Thymus (tissue), 11 donors: ENCODE measurements at regions not wholly inside any gene's neighbourhood (a gene's known extent, or its start where the extent isn't known, plus 50 kb on each side); places are given as distances from the start of the nearest gene placed in this dataset.

Experiments
- DNase-seq, 9 donors: peaks; one replicate each; pipeline ENCODE4 v3.0.0-alpha.2; 2013; ENCODE audit warnings: low spot score in 9 of 9, low read depth in 6 of 9, missing footprints in 1 of 9
- H3K27ac ChIP-seq, 2 donors: one replicate each; pipeline ENCODE4 v1.5.1; 2013; ENCODE audit warnings: control low read depth in 1 of 2, low read depth in 1 of 2, low read length in 1 of 2, mild to moderate bottlenecking in 1 of 2, moderate library complexity in 1 of 2
- H3K27me3 ChIP-seq, 2 donors: one replicate each; pipeline ENCODE4 v1.5.1; 2013; ENCODE audit warnings: low read length in 1 of 2; ENCODE audit not compliant: control insufficient read depth in 2 of 2, insufficient read depth in 1 of 2
- H3K36me3 ChIP-seq, 2 donors: one replicate each; pipeline ENCODE4 v1.5.1; 2013; ENCODE audit warnings: low read length in 1 of 2, mild to moderate bottlenecking in 1 of 2, moderate library complexity in 1 of 2; ENCODE audit not compliant: control insufficient read depth in 2 of 2, insufficient read depth in 2 of 2
- H3K4me1 ChIP-seq, 2 donors: one replicate each; pipeline ENCODE4 v1.5.1; 2013; ENCODE audit warnings: low read length in 2 of 2; ENCODE audit not compliant: control insufficient read depth in 2 of 2, insufficient read depth in 2 of 2
- H3K4me3 ChIP-seq, 2 donors: one replicate each; pipeline ENCODE4 v1.5.1; 2013; ENCODE audit warnings: low read length in 2 of 2, control low read depth in 1 of 2, mild to moderate bottlenecking in 1 of 2
- H3K9me3 ChIP-seq, 2 donors: one replicate each; pipeline ENCODE4 v1.5.1; 2013; ENCODE audit warnings: low read length in 1 of 2, mild to moderate bottlenecking in 1 of 2; ENCODE audit not compliant: control insufficient read depth in 2 of 2, insufficient read depth in 1 of 2
- WGBS: extraction: QIAGEN DNeasy Blood & Tissue Kit; methylation state at CpG from one replicate; pipeline ENCODE4 v1.1.7; 2013; 5-methylcytosine and 5-hydroxymethylcytosine counted together
- donor health status: healthy.

GRCh38 chr3:180530276-180530675, 71.7 kb upstream of the TTC14 start:
- peaks cover 0 to 11% of the 10 kb centered on the region in 2 donors for H3K9me3 ChIP-seq
- no peak overlapping the region for H3K27ac ChIP-seq
- H3K36me3 ChIP-seq = no peaks in the 10 kb centered on the region
- H3K4me1 ChIP-seq = no peaks in the 10 kb centered on the region
- DNase-seq = no peak
- no peaks in the 10 kb centered on the region for H3K27me3 ChIP-seq
- no peak overlapping the region for H3K4me3 ChIP-seq

GRCh38 chr3:180531303-180532278, 70.4 kb upstream of the TTC14 start:
- no peak overlapping the region for H3K4me3 ChIP-seq
- no peak for DNase-seq
- H3K9me3 ChIP-seq = peaks cover 0 to 11% of the 10 kb centered on the region in 2 donors
- no peak overlapping the region for H3K27ac ChIP-seq
- H3K36me3 ChIP-seq = no peaks in the 10 kb centered on the region
- WGBS = 91% methylated on average over 10 of the region's 10 CpGs
- H3K4me1 ChIP-seq = no peaks in the 10 kb centered on the region
- H3K27me3 ChIP-seq = no peaks in the 10 kb centered on the region

- 92% methylated on average over 2 of the region's 2 CpGs for WGBS
- no peak overlapping the region for H3K4me3 ChIP-seq
Observed at GRCh38 chr3:180534828-180535227, 67.1 kb upstream of the TTC14 start.

GRCh38 chr3:180538493-180538892, 63.5 kb upstream of the TTC14 start:
- Histone ChIP-seq H3K36me3 (no peaks in the 10 kb centered on the region), H3K27ac (no peak overlapping the region), H3K9me3 (no peaks in the 10 kb centered on the region), H3K4me3 (no peak overlapping the region), H3K4me1 (no peaks in the 10 kb centered on the region), H3K27me3 (no peaks in the 10 kb centered on the region)
- DNase-seq = no peak

More at GRCh38 chr3:180534828-180535227, 67.1 kb upstream of the TTC14 start:
- no peak for DNase-seq
- peaks cover 0 to 11% of the 10 kb centered on the region in 2 donors for H3K9me3 ChIP-seq
- H3K27me3 ChIP-seq = no peaks in the 10 kb centered on the region
- H3K27ac ChIP-seq = no peak overlapping the region
- no peaks in the 10 kb centered on the region for H3K36me3 ChIP-seq
- H3K4me1 ChIP-seq = no peaks in the 10 kb centered on the region

GRCh38 chr3:180543877-180544276, 58.1 kb upstream of the TTC14 start:
- no peak for DNase-seq
- no peak overlapping the region for H3K27ac ChIP-seq
- H3K9me3 ChIP-seq = no peaks in the 10 kb centered on the region
- H3K36me3 ChIP-seq = no peaks in the 10 kb centered on the region
- WGBS = 72% methylated on average over 2 of the region's 2 CpGs
- H3K4me3 ChIP-seq = no peak overlapping the region
- no peaks in the 10 kb centered on the region for H3K27me3 ChIP-seq
- H3K4me1 ChIP-seq = no peaks in the 10 kb centered on the region

GRCh38 chr3:180546863-180547262, 55.1 kb upstream of the TTC14 start:
- Histone ChIP-seq H3K9me3 (no peaks in the 10 kb centered on the region), H3K27me3 (no peaks in the 10 kb centered on the region), H3K4me1 (no peaks in the 10 kb centered on the region), H3K27ac (no peak overlapping the region), H3K36me3 (no peaks in the 10 kb centered on the region), H3K4me3 (no peak overlapping the region)
- WGBS = 90% methylated on average over 1 of the region's 1 CpG
- DNase-seq = no peak

- WGBS = 56% methylated on average over 1 of the region's 1 CpG
- Histone ChIP-seq H3K9me3 (no peaks in the 10 kb centered on the region), H3K27me3 (no peaks in the 10 kb centered on the region), H3K4me1 (no peaks in the 10 kb centered on the region), H3K27ac (no peak overlapping the region), H3K36me3 (no peaks in the 10 kb centered on the region), H3K4me3 (no peak overlapping the region)
- DNase-seq = no peak
Observed at GRCh38 chr3:180548050-180548449, 53.9 kb upstream of the TTC14 start.
